ENCODE measurements at regions not wholly inside any gene's neighbourhood (a gene's known extent, or its start where the extent isn't known, plus 50 kb on each side); places are given as distances from the start of the nearest gene placed in this dataset.
"Not testable (repeated sequence)": the region's sequence is repeated elsewhere in the genome, so short reads cannot be mapped to it uniquely, and the experiment has no call there.

DNA sequence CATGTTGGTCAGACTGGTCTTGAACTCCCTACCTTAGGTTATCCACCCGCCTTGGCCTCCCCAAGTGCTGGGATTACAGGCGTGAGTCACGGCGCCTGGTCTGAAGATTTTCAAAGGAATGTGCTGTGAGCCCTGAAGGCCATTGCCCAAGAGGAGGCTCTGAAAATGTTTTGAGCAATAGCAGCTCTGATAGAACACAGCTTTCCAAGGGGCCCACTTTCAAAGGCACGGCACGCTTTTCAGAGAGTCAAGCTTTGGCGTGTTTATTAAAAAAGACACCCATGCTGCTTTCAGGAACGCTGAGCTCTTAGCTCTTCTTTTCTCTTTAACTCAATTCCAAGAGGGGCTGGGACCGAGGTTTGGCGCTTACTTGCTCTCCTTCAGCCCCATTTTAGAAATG, 73.8 kb upstream of the CDON start:
- peak in 1 of 3 donors; percentile 59 for DNase-seq
- H3K4me1 ChIP-seq: peaks cover 0 to 25% (median 0%) of the 10 kb centered on the region in 4 donors
- H3K27ac ChIP-seq: peak overlapping the region in 1 of 4 donors; percentile 54

DNA sequence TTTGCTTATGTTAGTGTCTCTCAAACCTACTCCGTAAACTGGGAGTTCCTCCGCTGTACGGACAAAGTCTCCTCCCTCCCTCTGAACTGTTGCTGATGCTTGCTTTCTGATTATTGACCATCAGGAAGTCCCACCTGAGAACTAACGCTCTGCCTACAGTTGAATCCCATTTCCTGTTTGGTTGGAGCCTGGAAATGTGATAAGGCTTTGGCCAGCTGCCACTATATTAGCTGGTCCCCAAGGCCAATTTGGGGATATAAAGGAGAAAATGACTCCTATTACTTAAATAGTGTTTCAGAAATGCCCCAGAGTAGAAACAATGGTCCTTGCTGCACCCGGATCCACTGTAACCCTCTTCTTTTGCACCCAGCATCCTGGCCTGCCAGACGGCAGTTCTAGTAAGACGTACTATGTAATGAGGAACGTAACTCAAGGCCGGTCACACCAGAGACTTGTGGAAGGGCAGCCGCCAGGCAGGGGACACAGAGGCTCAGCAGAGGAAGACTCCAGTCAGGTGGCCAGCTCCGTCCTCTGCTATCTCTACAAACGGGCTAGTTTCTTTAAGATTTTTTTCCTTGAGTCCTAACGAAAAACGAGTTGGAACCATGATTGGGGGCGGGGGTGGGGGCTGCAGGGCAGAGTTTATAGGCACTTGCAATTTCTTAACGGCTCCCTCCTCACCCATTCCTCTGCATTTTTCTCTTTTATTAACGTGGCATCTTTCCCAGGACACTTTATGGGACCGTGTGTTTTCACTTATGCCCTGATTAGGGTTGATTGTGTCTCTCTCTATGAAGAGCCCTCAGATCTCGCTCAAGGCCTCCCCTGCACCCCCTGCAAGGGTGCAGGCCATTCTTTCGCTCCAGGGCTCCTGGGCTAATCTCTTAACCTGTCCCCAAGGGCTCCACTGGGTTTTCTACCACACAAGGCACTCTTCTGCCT, 72.8 kb upstream of the CDON start:
- no peak overlapping the region for H3K27ac ChIP-seq
- no peak overlapping the region for H3K4me3 ChIP-seq
- DNase-seq: no peak
- H3K4me1 ChIP-seq: peaks cover 0 to 15% (median 0%) of the 10 kb centered on the region in 4 donors
- no peak for TF ChIP-seq POLR2A (IDR thresholded peaks at IDR 0.05)
- TF ChIP-seq, protein P1, sequence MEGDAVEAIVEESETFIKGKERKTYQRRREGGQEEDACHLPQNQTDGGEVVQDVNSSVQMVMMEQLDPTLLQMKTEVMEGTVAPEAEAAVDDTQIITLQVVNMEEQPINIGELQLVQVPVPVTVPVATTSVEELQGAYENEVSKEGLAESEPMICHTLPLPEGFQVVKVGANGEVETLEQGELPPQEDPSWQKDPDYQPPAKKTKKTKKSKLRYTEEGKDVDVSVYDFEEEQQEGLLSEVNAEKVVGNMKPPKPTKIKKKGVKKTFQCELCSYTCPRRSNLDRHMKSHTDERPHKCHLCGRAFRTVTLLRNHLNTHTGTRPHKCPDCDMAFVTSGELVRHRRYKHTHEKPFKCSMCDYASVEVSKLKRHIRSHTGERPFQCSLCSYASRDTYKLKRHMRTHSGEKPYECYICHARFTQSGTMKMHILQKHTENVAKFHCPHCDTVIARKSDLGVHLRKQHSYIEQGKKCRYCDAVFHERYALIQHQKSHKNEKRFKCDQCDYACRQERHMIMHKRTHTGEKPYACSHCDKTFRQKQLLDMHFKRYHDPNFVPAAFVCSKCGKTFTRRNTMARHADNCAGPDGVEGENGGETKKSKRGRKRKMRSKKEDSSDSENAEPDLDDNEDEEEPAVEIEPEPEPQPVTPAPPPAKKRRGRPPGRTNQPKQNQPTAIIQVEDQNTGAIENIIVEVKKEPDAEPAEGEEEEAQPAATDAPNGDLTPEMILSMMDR (IDR thresholded peaks at IDR 0.05): no peak
- no peaks in the 10 kb centered on the region for H3K36me3 ChIP-seq
- H3K27me3 ChIP-seq: no peaks in the 10 kb centered on the region
- H3K9me3 ChIP-seq: no peaks in the 10 kb centered on the region

More for the DNA sequence above, 73.8 kb upstream of the CDON start:
- TF ChIP-seq POLR2A (IDR thresholded peaks at IDR 0.05): no peak
- TF ChIP-seq, protein P1 (IDR thresholded peaks at IDR 0.05): no peak
- Histone ChIP-seq H3K27me3 (no peaks in the 10 kb centered on the region), H3K4me3 (no peak overlapping the region), H3K9me3 (no peaks in the 10 kb centered on the region), H3K36me3 (no peaks in the 10 kb centered on the region)

DNA sequence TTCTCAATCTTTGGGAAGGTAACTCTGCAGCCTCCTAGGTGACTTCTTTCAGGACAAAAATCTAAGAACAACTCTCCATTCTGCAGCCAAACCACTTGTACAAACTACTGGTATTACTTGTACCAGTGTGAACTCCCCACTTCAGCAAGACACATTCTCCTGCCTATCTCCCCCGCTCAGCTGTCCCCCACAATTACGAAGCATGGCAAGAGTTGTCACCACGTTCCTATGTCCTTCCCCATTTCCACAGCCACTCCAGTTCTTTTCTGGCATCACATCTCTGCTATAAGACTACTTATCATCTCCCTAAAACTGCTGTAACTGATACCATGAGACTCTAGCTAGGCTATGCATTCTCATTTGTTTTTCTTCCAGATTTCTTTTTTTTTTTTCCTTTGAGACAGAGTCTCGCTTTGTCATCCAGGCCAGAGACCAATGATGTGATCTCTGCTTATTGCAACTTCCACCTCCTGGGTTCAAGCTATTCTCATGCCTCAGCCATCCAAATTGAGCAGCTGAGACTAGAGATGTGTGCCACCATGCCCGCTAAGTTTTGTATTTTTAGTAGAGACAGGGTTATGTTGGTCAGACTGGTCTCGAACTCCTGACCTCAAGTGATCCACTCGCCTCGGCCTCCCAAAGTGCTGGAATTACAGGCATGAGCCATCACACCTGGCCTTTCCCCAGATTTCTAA, 71.9 kb upstream of the CDON start:
- Histone ChIP-seq H3K9me3 (no peaks in the 10 kb centered on the region), H3K27ac (no peak overlapping the region), H3K36me3 (no peaks in the 10 kb centered on the region), H3K27me3 (no peaks in the 10 kb centered on the region), H3K4me1 (peaks cover 0 to 13% (median 0%) of the 10 kb centered on the region in 4 donors), H3K4me3 (no peak overlapping the region)
- DNase-seq: no peak
- TF ChIP-seq POLR2A (IDR thresholded peaks at IDR 0.05): no peak
- TF ChIP-seq, protein P1 (IDR thresholded peaks at IDR 0.05): no peak

DNA sequence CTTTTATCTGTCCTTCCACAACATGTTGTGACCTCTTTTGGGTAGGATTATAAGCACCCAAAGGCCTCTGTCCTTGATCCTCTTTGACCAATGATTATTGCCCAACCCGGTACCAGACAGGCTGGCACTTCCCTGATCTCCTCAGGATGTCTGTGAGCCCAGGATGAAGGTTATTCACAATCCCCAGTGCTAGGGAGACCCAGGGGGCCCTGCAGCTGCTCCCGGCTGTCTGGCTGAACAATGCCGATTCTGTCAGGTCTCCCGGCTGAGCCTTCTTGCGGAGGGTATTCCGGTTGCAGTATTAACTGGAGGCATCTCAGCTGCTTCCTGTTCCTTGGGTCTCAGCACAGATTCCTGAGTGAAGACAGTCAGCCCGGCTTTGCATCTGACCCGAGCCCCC, 71.2 kb upstream of the CDON start:
- TF ChIP-seq, protein P1 (IDR thresholded peaks at IDR 0.05): no peak
- TF ChIP-seq POLR2A (IDR thresholded peaks at IDR 0.05): no peak
- H3K4me1 ChIP-seq: peaks cover 0 to 14% (median 0%) of the 10 kb centered on the region in 4 donors
- H3K4me3 ChIP-seq: no peak overlapping the region
- H3K36me3 ChIP-seq: no peaks in the 10 kb centered on the region
- DNase-seq: no peak
- no peak overlapping the region for H3K27ac ChIP-seq
- H3K27me3 ChIP-seq: no peaks in the 10 kb centered on the region
- H3K9me3 ChIP-seq: no peaks in the 10 kb centered on the region

DNA sequence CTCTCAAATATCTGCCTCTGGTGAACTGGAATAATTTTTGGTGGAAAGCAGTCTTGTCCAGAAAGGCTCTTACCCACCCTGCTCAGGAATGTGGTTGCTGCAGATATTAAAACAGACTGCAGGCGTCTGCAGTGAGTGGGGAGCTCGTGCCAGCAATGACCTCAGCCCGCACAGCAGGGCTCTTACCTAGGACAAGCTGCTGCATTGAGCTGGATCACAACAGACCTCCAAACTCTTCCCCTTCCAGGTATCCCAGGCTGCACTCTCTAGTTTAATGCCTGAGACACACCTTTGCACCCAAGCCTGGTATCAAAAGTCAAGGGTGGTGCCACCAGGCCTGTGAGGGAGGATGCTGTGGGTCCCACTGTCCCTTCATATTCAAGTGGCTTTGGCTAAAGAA, 69.7 kb upstream of the CDON start:
- no peaks in the 10 kb centered on the region for H3K36me3 ChIP-seq
- no peak overlapping the region for H3K4me3 ChIP-seq
- no peaks in the 10 kb centered on the region for H3K9me3 ChIP-seq
- no peak for TF ChIP-seq POLR2A (IDR thresholded peaks at IDR 0.05)
- TF ChIP-seq, protein P1 (IDR thresholded peaks at IDR 0.05): no peak
- no peak for DNase-seq
- H3K27me3 ChIP-seq: no peaks in the 10 kb centered on the region
- peaks cover 0 to 8% (median 0%) of the 10 kb centered on the region in 4 donors for H3K4me1 ChIP-seq
- H3K27ac ChIP-seq: no peak overlapping the region

DNA sequence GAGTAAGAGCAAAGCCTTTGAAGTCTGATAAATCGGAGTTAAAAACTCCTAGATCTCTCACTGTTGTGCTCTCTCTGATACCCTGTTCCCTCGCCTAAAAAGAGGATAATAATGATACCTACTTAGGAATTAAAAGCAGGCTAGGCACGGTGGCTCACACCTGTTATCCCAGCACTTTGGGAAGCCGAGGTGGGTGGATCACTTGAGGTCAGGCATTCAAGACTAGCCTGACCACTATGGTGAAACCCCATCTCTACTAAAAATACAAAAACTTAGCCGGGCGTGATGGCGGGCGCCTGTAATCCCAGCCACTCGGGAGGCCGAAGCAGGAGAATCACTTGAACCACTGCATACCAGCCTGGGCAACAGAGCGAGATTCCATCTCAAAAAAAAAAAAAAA, 68.1 kb upstream of the CDON start:
- not testable (repeated sequence) for H3K4me1 ChIP-seq, H3K27ac ChIP-seq, DNase-seq

More for the DNA sequence above, 68.1 kb upstream of the CDON start:
- H3K36me3 ChIP-seq, H3K4me3 ChIP-seq, H3K27me3 ChIP-seq, H3K9me3 ChIP-seq: not testable (repeated sequence)

All from Peyer's patch (tissue), 4 donors.